GM18505 (cell line): ENCODE measurements at regions not wholly inside any gene's neighbourhood (a gene's known extent, or its start where the extent isn't known, plus 50 kb on each side); places are given as distances from the start of the nearest gene placed in this dataset.
"Not testable (repeated sequence)": the region's sequence is repeated elsewhere in the genome, so short reads cannot be mapped to it uniquely, and the experiment has no call there.

Experiments
- ATAC-seq: cut with Tn5 transposase; IDR thresholded peaks from one replicate; pipeline ENCODE4 v1.9.1; 2021; ENCODE audit not compliant: unreplicated experiment
- POLR2A ChIP-seq: IDR thresholded peaks from 4 replicates; pipeline ENCODE4 v1.6.1; 2011; ENCODE audit warnings: borderline replicate concordance; ENCODE audit not compliant: insufficient read depth, insufficient read length; ENCODE audit errors: extremely low read depth

- TF ChIP-seq POLR2A, result no peak
- no peak for ATAC-seq
These were observed 253.0 kb upstream of the ARRDC3 start for GRCh38 chr5:91635950-91636734.

GRCh38 chr5:91632871-91633270 is 249.8 kb upstream of the ARRDC3 start:
- TF ChIP-seq POLR2A, result no peak

GRCh38 chr5:91611746-91612145 is 228.6 kb upstream of the ARRDC3 start:
- TF ChIP-seq POLR2A, result no peak
- ATAC-seq, result no peak

More at GRCh38 chr5:91632871-91633270, 249.8 kb upstream of the ARRDC3 start:
- no peak for ATAC-seq

GRCh38 chr5:91607675-91608074 is 224.6 kb upstream of the ARRDC3 start:
- no peak for TF ChIP-seq POLR2A
- no peak for ATAC-seq

- TF ChIP-seq POLR2A, result no peak
- ATAC-seq, result no peak
These were observed 216.7 kb upstream of the ARRDC3 start for GRCh38 chr5:91599863-91600262.

GRCh38 chr5:91598216-91598615 is 215.1 kb upstream of the ARRDC3 start:
- no peak for ATAC-seq
- no peak for TF ChIP-seq POLR2A

GRCh38 chr5:91595424-91595823 is 212.3 kb upstream of the ARRDC3 start:
- no peak for TF ChIP-seq POLR2A
- ATAC-seq, result no peak

- ATAC-seq, result no peak
- no peak for TF ChIP-seq POLR2A
These were observed 208.0 kb upstream of the ARRDC3 start for GRCh38 chr5:91591076-91591475.

- no peak for ATAC-seq
- no peak for TF ChIP-seq POLR2A
These were observed 203.1 kb upstream of the ARRDC3 start for GRCh38 chr5:91586232-91586631.

- no peak for ATAC-seq
- no peak for TF ChIP-seq POLR2A
These were observed 201.2 kb upstream of the ARRDC3 start for GRCh38 chr5:91584352-91584751.

GRCh38 chr5:91566012-91566411 is 182.9 kb upstream of the ARRDC3 start:
- not testable (repeated sequence) for ATAC-seq

- no peak for TF ChIP-seq POLR2A
- ATAC-seq, result no peak
These were observed 179.8 kb upstream of the ARRDC3 start for GRCh38 chr5:91562922-91563321.

GRCh38 chr5:91541696-91542095 is 158.6 kb upstream of the ARRDC3 start:
- no peak for ATAC-seq
- TF ChIP-seq POLR2A, result no peak

GRCh38 chr5:91538179-91538578 is 155.1 kb upstream of the ARRDC3 start:
- no peak for TF ChIP-seq POLR2A
- ATAC-seq, result no peak

GRCh38 chr5:91535499-91535898 is 152.4 kb upstream of the ARRDC3 start:
- no peak for ATAC-seq
- no peak for TF ChIP-seq POLR2A

- ATAC-seq, result no peak
- no peak for TF ChIP-seq POLR2A
These were observed 151.2 kb upstream of the ARRDC3 start for GRCh38 chr5:91534332-91534731.

- no peak for ATAC-seq
These were observed 149.7 kb upstream of the ARRDC3 start for GRCh38 chr5:91532779-91533178.

More at GRCh38 chr5:91532779-91533178, 149.7 kb upstream of the ARRDC3 start:
- no peak for TF ChIP-seq POLR2A
